ENCODE measurements at regions not wholly inside any gene's neighbourhood (a gene's known extent, or its start where the extent isn't known, plus 50 kb on each side); places are given as distances from the start of the nearest gene placed in this dataset.

DNA sequence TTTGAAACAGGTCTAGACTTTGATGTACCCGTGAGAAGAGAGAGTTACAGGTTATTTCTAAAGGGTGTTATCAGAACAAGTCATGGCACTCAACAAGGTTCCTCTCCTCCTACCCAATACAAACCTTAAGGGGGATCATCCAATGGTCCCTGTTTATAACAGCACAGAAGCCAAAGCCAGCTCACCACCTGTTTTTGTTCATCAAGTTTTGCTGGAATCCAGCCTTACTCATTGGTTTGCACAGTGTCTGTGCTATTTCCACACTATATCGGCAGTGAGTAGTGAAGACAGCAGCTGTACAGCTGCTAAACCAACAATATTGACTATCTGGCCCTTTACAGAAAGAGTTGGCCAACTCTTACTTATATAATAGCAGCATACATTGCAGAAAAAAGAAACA lies 262.1 kb upstream of the STS start:
- TF ChIP-seq POLR2A (IDR thresholded peaks at IDR 0.05; ENCODE audit: low read length): no peak
- no peak for TF ChIP-seq GATA1 (IDR thresholded peaks at IDR 0.05; ENCODE audit: low read depth, low read length)
